Stimulated activated naive CD8-positive, alpha-beta T cell treated with anti-CD3 and anti-CD28 coated beads, Interleukin-15, Interleukin-2, amounts not matched to agents 100 ng/mL and 50 ng/mL, for 24 hours (primary cell): ENCODE measurements at regions not wholly inside any gene's neighbourhood (a gene's known extent, or its start where the extent isn't known, plus 50 kb on each side); places are given as distances from the start of the nearest gene placed in this dataset.

Experiments used
- H3K27ac Mint-ChIP-seq: one replicate; pipeline ENCODE4 v1.8.0; 2021; ENCODE audit warnings: mild to moderate bottlenecking, mixed read lengths
- H3K27me3 Mint-ChIP-seq: one replicate; pipeline ENCODE4 v1.8.0; 2021; ENCODE audit warnings: mixed read lengths
- H3K36me3 Mint-ChIP-seq: one replicate; pipeline ENCODE4 v1.8.0; 2021; ENCODE audit warnings: low read depth, mixed read lengths
- H3K4me1 Mint-ChIP-seq: one replicate; pipeline ENCODE4 v1.8.0; 2021; ENCODE audit warnings: low read depth, mixed read lengths
- H3K4me3 Mint-ChIP-seq: one replicate; pipeline ENCODE4 v1.8.0; 2021; ENCODE audit warnings: mild to moderate bottlenecking, mixed read lengths
- H3K9me3 Mint-ChIP-seq: one replicate; pipeline ENCODE4 v1.8.0; 2021; ENCODE audit warnings: mixed read lengths

DNA sequence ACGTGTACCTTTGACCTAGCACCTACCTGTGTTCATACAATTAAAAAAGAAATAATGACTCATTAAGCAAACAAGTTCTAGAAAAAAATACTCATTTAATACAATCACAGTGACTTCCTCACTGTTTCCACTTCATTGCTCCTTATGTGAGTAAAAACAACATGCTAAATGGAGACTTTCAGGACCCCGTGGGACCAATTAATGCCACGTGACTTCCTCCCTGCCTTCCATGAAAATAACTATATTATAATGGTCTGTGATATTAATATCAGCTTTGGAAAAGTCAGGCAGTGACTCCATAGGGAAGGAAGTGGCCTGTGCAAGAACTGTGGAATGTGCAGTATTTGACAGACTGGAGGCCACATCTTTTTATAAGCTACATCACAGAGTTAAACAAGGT is 337.8 kb downstream of the HLX start:
- Mint-ChIP-seq H3K27ac (peak overlapping the region; percentile 36), H3K4me1 (no peaks in the 10 kb centered on the region), H3K9me3 (no peaks in the 10 kb centered on the region), H3K4me3 (no peak overlapping the region), H3K36me3 (no peaks in the 10 kb centered on the region), H3K27me3 (peaks cover 3% of the 10 kb centered on the region)

DNA sequence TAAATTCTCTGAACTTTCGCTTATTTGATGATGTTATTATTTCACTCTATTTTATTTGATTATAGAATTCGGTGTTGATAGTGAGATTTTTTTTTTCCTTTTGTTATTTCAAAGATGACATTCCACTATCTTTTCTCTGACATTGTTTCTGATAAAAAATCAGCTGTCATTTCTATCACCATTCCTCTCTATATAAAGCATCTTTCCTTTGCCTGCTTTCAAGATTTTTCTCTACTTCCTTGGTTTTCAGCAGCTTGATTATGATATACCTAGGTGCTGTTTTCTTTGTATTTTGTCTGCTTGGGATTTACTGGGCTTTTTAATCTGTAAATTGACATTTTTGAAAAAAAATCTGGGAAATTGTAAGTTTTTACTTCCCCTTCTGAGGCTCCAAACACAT is 344.0 kb downstream of the HLX start:
- Mint-ChIP-seq H3K27ac (no peak overlapping the region), H3K36me3 (no peaks in the 10 kb centered on the region), H3K9me3 (peaks cover 4% of the 10 kb centered on the region), H3K27me3 (peaks cover 3% of the 10 kb centered on the region), H3K4me1 (peaks cover 7% of the 10 kb centered on the region), H3K4me3 (no peak overlapping the region)

DNA sequence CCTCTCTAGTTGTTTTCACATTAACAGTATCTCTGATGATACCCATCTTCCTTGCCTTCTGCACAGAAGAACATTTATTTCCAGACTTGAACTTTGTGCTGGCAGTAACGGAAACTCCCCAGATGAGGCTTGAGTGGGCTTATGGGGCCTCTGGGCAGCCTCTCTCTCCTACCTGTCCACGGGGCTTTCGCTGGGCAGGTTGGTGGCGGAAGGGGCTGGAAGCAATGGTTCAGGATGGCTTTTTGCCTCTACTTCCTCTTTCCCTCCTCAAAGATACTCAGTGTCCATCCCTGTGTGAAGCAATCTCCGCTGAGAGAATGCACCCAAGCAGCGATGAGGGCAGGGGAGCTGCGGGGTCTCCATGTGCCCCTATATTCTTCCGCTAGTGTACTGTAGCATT is 348.2 kb downstream of the HLX start:
- H3K27ac Mint-ChIP-seq, result no peak overlapping the region
- peaks cover 11% of the 10 kb centered on the region for H3K4me1 Mint-ChIP-seq
- no peaks in the 10 kb centered on the region for H3K36me3 Mint-ChIP-seq

DNA sequence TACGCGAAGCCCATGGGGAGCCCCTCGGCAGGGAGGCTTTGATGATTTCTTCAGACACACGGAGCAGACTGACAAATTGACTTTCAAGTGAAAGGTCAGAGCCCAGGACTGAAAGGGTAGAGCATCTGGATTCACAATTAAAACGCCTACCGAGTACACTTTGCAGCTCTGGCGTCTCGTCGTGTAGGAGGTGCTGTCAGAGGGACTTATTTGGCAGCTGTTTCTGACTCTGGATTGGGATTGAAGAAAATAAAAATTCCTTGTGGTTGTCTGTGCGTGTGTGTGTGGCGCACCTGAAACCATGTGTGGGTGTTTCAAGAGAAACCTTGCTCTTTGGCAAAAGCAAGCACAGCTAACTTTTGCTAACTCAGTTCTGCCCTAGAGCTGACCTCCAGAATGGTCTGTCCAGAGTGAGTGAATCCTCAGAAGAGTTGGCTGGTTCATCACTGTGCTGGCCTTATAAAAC is 348.7 kb downstream of the HLX start:
- peaks cover 4% of the 10 kb centered on the region for H3K9me3 Mint-ChIP-seq
- H3K4me1 Mint-ChIP-seq, result peaks cover 11% of the 10 kb centered on the region
- no peaks in the 10 kb centered on the region for H3K36me3 Mint-ChIP-seq
- H3K27ac Mint-ChIP-seq, result peak overlapping the region; percentile 14
- no peaks in the 10 kb centered on the region for H3K27me3 Mint-ChIP-seq
- no peak overlapping the region for H3K4me3 Mint-ChIP-seq

More for the DNA sequence above, 348.2 kb downstream of the HLX start:
- Mint-ChIP-seq H3K9me3 (peaks cover 4% of the 10 kb centered on the region), H3K27me3 (no peaks in the 10 kb centered on the region), H3K4me3 (no peak overlapping the region)

DNA sequence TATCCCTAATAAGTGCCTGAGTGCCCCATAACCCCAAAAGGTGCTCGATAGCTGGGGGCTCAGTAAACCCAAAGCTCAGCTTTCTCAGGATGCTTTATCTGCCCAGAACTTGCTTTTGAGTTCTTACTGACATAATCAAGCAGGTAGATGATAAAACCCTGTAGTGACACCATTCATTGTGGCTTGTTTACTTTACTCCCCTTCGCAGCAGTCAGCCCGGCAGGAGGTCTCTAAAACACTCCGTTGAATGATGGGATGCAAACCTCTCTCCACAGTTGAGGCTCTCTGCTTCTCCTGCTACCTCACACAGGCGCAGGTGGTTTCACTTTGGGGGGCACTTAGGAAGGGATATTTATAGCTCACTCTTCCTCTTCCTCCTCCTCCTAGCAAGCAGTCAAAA is 349.4 kb downstream of the HLX start:
- Mint-ChIP-seq H3K27ac (no peak overlapping the region), H3K4me3 (no peak overlapping the region), H3K9me3 (peaks cover 3% of the 10 kb centered on the region), H3K36me3 (no peaks in the 10 kb centered on the region), H3K4me1 (peaks cover 11% of the 10 kb centered on the region), H3K27me3 (no peaks in the 10 kb centered on the region)

DNA sequence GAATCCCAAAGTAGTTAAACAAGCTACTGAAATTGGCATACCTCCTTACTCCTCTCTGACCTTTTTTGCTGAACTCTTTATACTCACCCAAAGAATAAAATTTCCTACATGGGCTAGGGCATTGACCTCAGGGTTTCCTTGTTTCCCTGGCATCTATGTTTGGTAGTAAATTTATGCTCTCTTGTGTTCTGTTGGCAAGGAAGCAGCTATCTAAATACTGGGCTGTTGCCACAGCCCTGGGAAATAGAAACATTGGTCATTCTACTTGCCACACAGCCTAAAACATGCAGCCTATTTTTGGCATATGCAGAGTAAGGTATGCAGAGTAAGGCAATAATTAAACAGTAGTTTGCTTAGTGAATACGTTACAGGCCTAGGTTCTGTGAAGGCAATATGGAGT is 351.4 kb downstream of the HLX start:
- no peaks in the 10 kb centered on the region for H3K27me3 Mint-ChIP-seq
- H3K36me3 Mint-ChIP-seq, result no peaks in the 10 kb centered on the region
- no peak overlapping the region for H3K27ac Mint-ChIP-seq
- H3K9me3 Mint-ChIP-seq, result peaks cover 3% of the 10 kb centered on the region
- no peak overlapping the region for H3K4me3 Mint-ChIP-seq
- H3K4me1 Mint-ChIP-seq, result peaks cover 11% of the 10 kb centered on the region

DNA sequence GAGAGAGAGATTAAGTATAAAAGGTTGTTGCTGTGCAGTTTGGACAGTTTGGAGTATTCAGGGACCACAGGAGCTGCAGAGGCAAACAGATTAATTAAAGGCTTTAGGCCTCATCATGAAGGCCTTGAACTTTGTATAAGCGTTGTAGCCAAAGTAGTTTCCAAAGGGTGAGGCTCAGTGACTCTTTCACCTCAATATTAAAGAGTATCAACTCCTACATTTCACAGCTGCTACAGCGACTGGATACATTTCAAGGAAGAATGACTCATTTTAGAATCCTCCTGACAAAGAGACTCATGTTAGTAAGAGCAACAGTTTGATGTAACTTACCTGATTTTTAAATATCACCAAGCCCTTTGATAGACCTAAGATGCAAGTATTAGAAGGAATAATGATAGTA is 355.5 kb downstream of the HLX start:
- no peaks in the 10 kb centered on the region for H3K4me1 Mint-ChIP-seq
- no peaks in the 10 kb centered on the region for H3K27me3 Mint-ChIP-seq
- no peak overlapping the region for H3K4me3 Mint-ChIP-seq
- no peaks in the 10 kb centered on the region for H3K36me3 Mint-ChIP-seq
- H3K27ac Mint-ChIP-seq, result no peak overlapping the region
- H3K9me3 Mint-ChIP-seq, result peaks cover 3% of the 10 kb centered on the region

DNA sequence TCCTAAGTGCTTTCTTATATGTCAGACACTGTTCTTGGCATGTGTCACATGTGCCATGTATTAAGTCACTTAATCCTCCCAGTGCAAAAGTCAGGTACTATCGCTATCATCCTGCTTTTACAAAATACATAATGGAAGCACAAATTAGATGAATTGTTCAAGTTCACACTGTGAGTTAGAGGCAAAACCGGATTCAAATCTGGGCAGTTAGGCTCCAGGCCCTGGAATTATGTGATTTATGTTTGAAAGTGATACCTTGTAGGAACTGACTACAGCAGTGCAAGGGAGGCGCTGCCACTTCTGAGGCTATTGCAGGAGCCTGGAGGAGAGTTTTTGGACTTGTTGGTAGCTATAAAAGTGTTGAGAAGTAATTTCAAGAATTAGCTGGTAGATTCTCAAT is 358.3 kb downstream of the HLX start:
- Mint-ChIP-seq H3K27me3 (no peaks in the 10 kb centered on the region), H3K4me3 (no peak overlapping the region), H3K27ac (no peak overlapping the region), H3K36me3 (no peaks in the 10 kb centered on the region), H3K9me3 (peaks cover 3% of the 10 kb centered on the region), H3K4me1 (no peaks in the 10 kb centered on the region)

DNA sequence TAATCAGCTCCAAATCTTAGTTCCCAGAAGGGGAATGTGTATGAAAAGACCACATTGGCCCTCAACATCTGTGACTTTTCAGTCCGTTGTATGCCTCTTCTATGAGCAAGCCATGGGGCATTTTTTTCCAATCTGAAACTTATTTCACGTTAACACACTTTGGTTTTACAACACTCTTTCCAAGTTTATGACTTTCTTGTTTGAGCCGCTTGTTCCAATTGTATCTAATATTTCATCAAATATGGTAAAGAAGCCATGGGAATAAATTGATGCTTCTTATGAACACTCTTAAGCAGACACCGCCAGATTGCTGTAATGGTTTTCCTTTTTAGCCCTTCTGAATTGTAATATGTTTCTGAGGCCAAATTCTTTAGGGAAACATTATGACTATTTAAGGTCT is 359.9 kb downstream of the HLX start:
- Mint-ChIP-seq H3K27me3 (no peaks in the 10 kb centered on the region), H3K4me3 (no peak overlapping the region), H3K27ac (no peak overlapping the region)

DNA sequence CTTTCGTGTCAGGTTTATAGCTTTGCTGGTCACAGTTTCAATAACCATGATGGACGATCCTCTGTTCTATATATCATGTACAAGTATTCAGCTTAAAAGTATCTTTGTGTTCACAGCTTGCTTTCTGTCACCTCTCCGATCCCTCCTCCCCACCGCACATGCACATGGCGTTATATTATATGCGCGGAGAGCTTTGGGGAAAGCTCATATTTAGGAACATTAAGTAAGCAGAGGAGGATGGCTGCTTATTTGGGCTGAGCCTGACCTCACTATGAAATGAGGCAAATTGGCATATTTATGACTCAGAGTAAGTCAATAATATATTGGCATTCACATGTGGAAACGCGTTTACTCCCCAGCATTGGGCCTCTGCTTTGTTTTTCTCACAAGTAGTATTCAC is 360.5 kb downstream of the HLX start:
- Mint-ChIP-seq H3K4me1 (no peaks in the 10 kb centered on the region), H3K27ac (no peak overlapping the region), H3K4me3 (no peak overlapping the region), H3K9me3 (no peaks in the 10 kb centered on the region), H3K27me3 (no peaks in the 10 kb centered on the region), H3K36me3 (no peaks in the 10 kb centered on the region)

More for the DNA sequence above, 359.9 kb downstream of the HLX start:
- no peaks in the 10 kb centered on the region for H3K36me3 Mint-ChIP-seq
- H3K4me1 Mint-ChIP-seq, result no peaks in the 10 kb centered on the region
- H3K9me3 Mint-ChIP-seq, result no peaks in the 10 kb centered on the region

DNA sequence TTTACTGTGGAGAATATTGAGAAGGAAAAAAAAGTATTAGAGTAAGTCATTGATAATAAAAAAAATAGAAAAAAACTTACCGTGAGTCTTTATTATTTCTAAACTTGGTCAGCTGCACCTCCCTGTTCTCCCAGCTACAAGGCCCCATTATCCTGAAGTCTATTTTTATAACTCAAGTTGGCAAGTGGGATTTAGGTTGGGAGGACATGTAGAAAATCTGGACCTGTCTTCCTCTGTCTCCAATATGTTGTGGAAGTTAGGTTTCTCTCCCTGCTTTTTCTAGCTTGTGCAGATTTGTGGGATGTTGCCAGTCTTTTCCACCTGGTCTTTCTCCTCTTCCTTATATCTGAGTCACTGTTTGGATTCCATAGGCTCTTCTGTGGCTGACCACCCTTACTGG is 361.4 kb downstream of the HLX start:
- H3K27me3 Mint-ChIP-seq, result no peaks in the 10 kb centered on the region
- H3K36me3 Mint-ChIP-seq, result no peaks in the 10 kb centered on the region
- no peaks in the 10 kb centered on the region for H3K9me3 Mint-ChIP-seq
- no peak overlapping the region for H3K27ac Mint-ChIP-seq
- H3K4me3 Mint-ChIP-seq, result no peak overlapping the region
- H3K4me1 Mint-ChIP-seq, result no peaks in the 10 kb centered on the region

DNA sequence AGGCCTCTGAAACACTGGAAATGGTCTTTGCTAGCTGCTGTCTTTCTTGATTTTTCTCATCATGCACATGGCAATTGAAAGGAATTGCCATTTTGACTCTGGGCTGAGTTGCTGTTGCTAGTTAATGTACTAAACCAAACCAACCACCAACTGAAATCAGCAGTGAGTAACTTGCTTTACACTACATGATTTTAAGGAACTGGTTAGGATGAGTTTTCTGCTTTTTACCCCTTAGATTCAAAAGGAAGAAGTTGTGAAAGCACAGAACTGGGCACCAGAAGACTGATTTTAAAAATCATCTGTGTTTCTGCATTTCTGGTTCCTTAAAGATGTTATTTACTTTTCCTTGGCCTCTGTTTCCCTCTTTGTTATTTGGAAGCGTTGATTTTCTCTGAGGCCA is 361.9 kb downstream of the HLX start:
- no peak overlapping the region for H3K4me3 Mint-ChIP-seq
- H3K36me3 Mint-ChIP-seq, result no peaks in the 10 kb centered on the region
- H3K27ac Mint-ChIP-seq, result no peak overlapping the region
- no peaks in the 10 kb centered on the region for H3K9me3 Mint-ChIP-seq
- no peaks in the 10 kb centered on the region for H3K4me1 Mint-ChIP-seq
- no peaks in the 10 kb centered on the region for H3K27me3 Mint-ChIP-seq

DNA sequence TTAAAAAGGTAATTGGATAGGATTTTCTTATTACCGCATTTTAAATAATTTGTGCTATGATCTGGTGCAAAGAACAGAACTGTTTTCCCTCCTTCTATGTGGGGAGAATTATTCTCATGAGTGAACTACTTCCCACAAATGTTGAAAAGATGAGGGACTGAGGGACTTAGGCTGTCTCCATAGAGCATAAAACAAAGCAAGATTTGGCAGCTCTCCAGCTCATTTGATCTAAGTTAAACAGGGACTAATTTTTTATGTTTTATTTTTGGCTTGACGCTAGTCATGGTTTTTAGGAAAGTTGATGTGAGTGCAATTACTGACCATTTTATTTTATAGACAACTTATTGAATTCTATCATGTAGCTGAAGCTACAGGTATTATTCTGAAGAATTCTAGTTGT is 362.3 kb downstream of the HLX start:
- H3K36me3 Mint-ChIP-seq, result no peaks in the 10 kb centered on the region
- H3K4me1 Mint-ChIP-seq, result no peaks in the 10 kb centered on the region
- no peak overlapping the region for H3K4me3 Mint-ChIP-seq
- no peaks in the 10 kb centered on the region for H3K9me3 Mint-ChIP-seq
- no peaks in the 10 kb centered on the region for H3K27me3 Mint-ChIP-seq
- no peak overlapping the region for H3K27ac Mint-ChIP-seq

DNA sequence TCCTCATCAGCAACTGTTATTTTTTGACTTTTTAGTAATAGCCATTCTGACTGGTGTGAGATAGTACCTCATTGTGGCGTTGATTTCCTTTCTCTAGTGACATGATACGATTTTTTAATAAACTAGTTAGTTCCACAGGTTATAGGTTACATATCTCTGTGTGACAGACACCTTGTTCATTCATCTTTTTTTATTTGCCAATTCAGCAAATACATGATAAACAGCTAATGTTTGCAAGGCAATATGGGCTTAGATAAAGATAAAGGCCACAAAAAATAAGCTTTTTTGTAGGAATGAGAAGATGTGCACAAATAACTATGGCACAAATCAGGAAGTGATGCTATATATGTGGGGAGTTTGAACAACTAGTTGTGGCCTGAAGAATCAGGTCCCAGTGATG is 366.8 kb downstream of the HLX start:
- H3K4me3 Mint-ChIP-seq, result no peak overlapping the region
- no peaks in the 10 kb centered on the region for H3K9me3 Mint-ChIP-seq
- no peaks in the 10 kb centered on the region for H3K36me3 Mint-ChIP-seq
- H3K27ac Mint-ChIP-seq, result no peak overlapping the region
- H3K27me3 Mint-ChIP-seq, result no peaks in the 10 kb centered on the region
- H3K4me1 Mint-ChIP-seq, result no peaks in the 10 kb centered on the region

DNA sequence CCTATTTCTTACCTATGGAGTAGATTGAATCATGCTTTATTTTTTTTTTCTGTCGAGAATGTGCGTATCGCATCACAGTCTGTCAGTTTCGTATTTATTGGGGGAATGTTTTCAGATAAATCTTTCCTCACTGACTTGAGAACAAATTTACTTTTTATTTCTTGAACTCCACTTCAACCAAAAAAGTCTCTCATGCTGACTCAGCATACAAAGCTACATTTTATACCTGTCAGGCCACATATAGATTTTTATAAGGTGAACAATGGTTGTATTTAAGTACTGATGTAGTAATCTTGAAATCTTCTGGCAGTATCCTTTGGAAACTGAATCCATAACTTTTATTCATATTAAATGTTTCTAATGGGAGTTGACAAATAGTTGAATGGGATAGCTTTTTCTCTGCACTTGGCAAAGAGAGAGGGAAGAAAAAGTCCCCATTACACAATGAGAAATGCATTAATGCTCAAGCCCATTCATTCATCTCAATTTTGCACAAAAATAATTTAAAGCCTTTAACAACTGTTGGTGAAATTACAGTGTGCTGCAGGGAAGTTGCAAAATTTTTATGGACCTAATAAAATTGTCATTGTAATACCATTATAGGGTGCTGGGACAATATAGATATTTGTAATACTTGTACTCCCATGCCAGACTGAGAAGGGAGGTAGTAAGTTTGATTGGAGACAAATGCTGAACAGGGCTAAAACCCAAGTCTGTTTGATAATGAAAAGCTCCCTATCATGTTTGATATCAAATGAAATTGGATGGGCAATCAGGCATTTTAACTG is 367.6 kb downstream of the HLX start:
- no peaks in the 10 kb centered on the region for H3K4me1 Mint-ChIP-seq

DNA sequence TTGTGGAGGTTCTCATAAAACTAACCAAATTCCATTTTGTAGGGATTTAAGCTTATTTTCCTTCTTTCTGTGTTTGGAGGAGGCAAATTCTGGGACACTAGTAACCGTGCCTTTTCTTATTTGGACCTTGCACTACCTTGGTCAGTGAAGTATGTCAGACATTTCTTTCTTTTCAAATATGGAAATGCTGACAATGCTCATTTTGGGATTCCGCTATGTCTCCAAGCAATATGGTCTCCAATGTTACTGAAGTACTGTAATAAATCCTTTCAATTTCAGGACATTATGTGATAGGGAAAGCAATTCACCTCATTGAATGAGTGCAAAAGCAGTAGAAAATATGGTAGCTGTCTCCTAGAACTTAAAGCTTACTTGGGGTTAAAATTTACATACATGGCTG is 372.3 kb downstream of the HLX start:
- Mint-ChIP-seq H3K27ac (no peak overlapping the region), H3K4me1 (no peaks in the 10 kb centered on the region), H3K36me3 (no peaks in the 10 kb centered on the region), H3K9me3 (peaks cover 6% of the 10 kb centered on the region), H3K4me3 (no peak overlapping the region), H3K27me3 (peaks cover 3% of the 10 kb centered on the region)

More for the DNA sequence above, 367.6 kb downstream of the HLX start:
- H3K9me3 Mint-ChIP-seq, result no peaks in the 10 kb centered on the region
- H3K27ac Mint-ChIP-seq, result no peak overlapping the region
- no peaks in the 10 kb centered on the region for H3K27me3 Mint-ChIP-seq
- H3K4me3 Mint-ChIP-seq, result no peak overlapping the region
- H3K36me3 Mint-ChIP-seq, result no peaks in the 10 kb centered on the region
